ENCODE measurements at regions not wholly inside any gene's neighbourhood (a gene's known extent, or its start where the extent isn't known, plus 50 kb on each side); places are given as distances from the start of the nearest gene placed in this dataset.

DNA sequence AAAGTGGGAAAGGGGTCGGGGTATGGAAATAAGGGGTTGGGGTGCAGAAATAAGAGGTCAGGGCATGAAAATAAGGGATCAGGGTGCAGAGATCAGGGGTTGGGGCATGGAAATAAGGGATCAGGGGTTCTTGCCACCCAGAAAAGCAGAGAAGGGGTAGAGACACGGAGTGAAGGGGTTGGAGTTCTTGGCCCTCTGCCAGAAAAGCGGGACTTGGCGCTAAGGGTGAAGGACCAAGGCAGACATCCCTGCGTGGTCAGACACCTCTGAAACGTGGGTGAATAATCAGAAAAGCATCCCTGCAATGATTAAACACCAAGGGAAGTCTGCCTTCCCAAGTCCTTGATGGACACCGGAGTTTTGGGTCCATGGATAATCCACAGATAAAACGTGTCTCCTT, 1521.6 kb upstream of the SLC39A10 start:
- TF ChIP-seq, protein P1, sequence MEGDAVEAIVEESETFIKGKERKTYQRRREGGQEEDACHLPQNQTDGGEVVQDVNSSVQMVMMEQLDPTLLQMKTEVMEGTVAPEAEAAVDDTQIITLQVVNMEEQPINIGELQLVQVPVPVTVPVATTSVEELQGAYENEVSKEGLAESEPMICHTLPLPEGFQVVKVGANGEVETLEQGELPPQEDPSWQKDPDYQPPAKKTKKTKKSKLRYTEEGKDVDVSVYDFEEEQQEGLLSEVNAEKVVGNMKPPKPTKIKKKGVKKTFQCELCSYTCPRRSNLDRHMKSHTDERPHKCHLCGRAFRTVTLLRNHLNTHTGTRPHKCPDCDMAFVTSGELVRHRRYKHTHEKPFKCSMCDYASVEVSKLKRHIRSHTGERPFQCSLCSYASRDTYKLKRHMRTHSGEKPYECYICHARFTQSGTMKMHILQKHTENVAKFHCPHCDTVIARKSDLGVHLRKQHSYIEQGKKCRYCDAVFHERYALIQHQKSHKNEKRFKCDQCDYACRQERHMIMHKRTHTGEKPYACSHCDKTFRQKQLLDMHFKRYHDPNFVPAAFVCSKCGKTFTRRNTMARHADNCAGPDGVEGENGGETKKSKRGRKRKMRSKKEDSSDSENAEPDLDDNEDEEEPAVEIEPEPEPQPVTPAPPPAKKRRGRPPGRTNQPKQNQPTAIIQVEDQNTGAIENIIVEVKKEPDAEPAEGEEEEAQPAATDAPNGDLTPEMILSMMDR (IDR thresholded peaks at IDR 0.05) = no peak
- Histone ChIP-seq H3K4me3 (no peak overlapping the region), H3K27ac (no peak overlapping the region), H3K4me1 (no peaks in the 10 kb centered on the region), H3K36me3 (no peaks in the 10 kb centered on the region), H3K27me3 (no peaks in the 10 kb centered on the region), H3K9me3 (no peaks in the 10 kb centered on the region)
- WGBS, 2 donors = 62 to 70% methylated on average over 8 of the region's 8 CpGs
- intact Hi-C loops (cut with DNase I) = no loop called here
- no peak for ATAC-seq
- FAIRE-seq = no peak
- DNase-seq = no peak

DNA sequence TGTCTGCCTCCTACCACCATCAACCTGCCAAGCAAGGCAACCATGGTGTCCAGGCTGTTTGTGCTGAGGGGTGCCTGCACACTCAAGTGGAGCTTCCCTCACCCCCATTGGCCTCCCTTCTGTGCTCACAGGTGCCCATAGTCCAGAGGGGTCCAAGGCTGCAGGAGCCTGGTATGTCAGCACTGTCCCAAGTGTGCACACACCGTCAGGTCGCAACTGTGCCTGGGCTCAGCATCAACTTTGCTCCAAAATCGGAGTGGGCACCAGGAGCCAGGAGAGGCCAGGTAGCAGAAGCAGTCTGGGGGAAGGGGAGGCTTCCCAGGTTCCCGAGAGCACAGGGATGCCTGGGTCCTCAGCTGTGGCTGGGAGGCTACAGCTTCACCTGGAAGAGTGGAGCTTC, 1528.2 kb upstream of the SLC39A10 start:
- H3K4me1 ChIP-seq = no peaks in the 10 kb centered on the region
- intact Hi-C loops (cut with DNase I) = no loop called here
- H3K4me3 ChIP-seq = no peak overlapping the region
- no peak overlapping the region for H3K27ac ChIP-seq
- TF ChIP-seq, protein P1 (IDR thresholded peaks at IDR 0.05) = no peak
- peak in 1 of 6 donors; percentile 51 for DNase-seq
- 64 to 76% methylated on average over 4 of the region's 4 CpGs for WGBS, 2 donors
- H3K9me3 ChIP-seq = no peaks in the 10 kb centered on the region
- no peak for ATAC-seq
- FAIRE-seq = no peak
- no peaks in the 10 kb centered on the region for H3K27me3 ChIP-seq
- no peaks in the 10 kb centered on the region for H3K36me3 ChIP-seq

DNA sequence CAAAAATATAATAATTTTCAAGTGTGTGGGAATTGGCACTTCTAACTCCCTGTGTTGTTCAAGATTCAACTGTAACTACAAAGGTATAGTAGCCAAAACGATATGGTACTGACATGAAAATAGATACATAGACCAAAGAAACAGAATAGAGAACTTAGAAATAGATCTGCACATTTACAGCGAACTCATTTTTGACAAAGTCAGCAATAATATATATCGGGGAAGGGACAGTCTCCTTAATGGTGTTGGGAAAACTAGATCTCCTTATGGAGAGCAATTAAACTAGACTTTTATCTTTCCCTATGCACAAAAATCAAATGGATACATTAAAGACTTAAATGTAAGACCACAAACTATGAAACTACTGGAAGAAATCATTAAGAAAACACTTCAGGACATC, 1530.6 kb upstream of the SLC39A10 start:
- no peak for DNase-seq
- Histone ChIP-seq H3K27me3 (no peaks in the 10 kb centered on the region), H3K27ac (no peak overlapping the region), H3K36me3 (no peaks in the 10 kb centered on the region), H3K9me3 (no peaks in the 10 kb centered on the region), H3K4me3 (no peak overlapping the region), H3K4me1 (no peaks in the 10 kb centered on the region)
- FAIRE-seq = no peak
- ATAC-seq = no peak
- TF ChIP-seq, protein P1 (IDR thresholded peaks at IDR 0.05) = no peak
- WGBS, 2 donors = 64 to 76% methylated on average over 3 of the region's 3 CpGs
- intact Hi-C loops (cut with DNase I) = no loop called here

DNA sequence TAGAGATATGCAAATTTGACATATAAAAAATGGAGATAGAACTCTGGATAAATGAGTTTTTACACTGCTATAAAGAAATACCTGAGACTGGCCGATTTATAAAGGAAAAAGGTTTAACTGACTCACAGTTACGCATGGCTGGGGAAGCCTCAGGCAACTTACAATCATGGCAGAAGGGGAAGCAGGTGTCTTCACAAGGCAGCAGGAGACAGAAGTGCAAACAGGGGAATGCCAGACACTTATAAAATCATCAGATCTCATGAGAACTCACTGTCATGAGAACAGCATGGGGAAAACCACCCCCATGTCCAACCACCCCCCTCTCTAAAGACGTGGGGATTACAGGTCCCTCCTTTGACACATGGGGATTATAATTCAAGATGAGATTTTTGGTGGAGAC, 1540.2 kb upstream of the SLC39A10 start:
- TF ChIP-seq, protein P1 (IDR thresholded peaks at IDR 0.05) = no peak
- ATAC-seq = no peak
- WGBS, 2 donors = 49% methylated on average over 3 of the region's 3 CpGs

DNA sequence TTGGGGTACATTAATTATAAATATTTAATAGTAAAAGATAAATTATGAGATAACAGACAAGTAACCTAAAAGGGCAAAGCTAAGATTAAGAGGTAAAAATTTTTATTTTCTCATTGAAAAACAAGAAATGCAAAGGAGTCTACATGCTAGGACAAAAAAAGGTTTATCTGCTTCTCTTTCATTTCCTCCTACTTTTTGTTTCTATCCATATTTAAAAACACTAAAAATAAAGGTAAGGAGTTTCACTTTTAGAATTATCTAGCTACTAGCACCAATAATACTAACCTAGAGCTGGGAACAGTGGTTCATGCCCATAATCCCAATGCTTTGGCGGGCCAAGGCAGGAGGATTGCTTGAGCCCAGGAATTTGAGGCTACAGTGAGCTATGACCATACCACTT, 1551.7 kb upstream of the SLC39A10 start:
- ATAC-seq = no peak
- H3K27me3 ChIP-seq = no peaks in the 10 kb centered on the region
- DNase-seq = no peak
- no peak for FAIRE-seq
- no peaks in the 10 kb centered on the region for H3K9me3 ChIP-seq
- no peaks in the 10 kb centered on the region for H3K4me1 ChIP-seq
- H3K4me3 ChIP-seq = no peak overlapping the region
- H3K27ac ChIP-seq = no peak overlapping the region
- intact Hi-C loops (cut with DNase I) = no loop called here
- 82 to 100% methylated on average over 1 of the region's 1 CpG for WGBS, 2 donors
- TF ChIP-seq, protein P1 (IDR thresholded peaks at IDR 0.05) = no peak
- no peaks in the 10 kb centered on the region for H3K36me3 ChIP-seq

More for the DNA sequence above, 1540.2 kb upstream of the SLC39A10 start:
- FAIRE-seq = no peak
- H3K4me3 ChIP-seq = no peak overlapping the region
- H3K27ac ChIP-seq = no peak overlapping the region
- H3K9me3 ChIP-seq = no peaks in the 10 kb centered on the region
- intact Hi-C loops (cut with DNase I) = no loop called here
- no peaks in the 10 kb centered on the region for H3K36me3 ChIP-seq
- H3K4me1 ChIP-seq = no peaks in the 10 kb centered on the region
- no peaks in the 10 kb centered on the region for H3K27me3 ChIP-seq
- DNase-seq = no peak
